Tibial artery (tissue), 4 donors: ENCODE measurements at regions not wholly inside any gene's neighbourhood (a gene's known extent, or its start where the extent isn't known, plus 50 kb on each side); places are given as distances from the start of the nearest gene placed in this dataset.

Experiments used
- DNase-seq, 2 donors: peaks; one replicate each; pipeline ENCODE4 v3.0.0-alpha.2; 2019
- H3K27ac ChIP-seq, 2 donors: fragments of 200-600 bp; sonication (generic) in 1 of 2; 1 replicate in 1 of 2; 2 replicates in 1 of 2; pipeline ENCODE4 v1.5.1; 2018 to 2019; ENCODE audit warnings: mild to moderate bottlenecking in 1 of 2
- H3K27me3 ChIP-seq, 2 donors: fragments of 200-600 bp; sonication (generic) in 1 of 2; one replicate each; pipeline versions ENCODE4 v1.5.1 to v1.6.0; 2016 to 2019
- H3K36me3 ChIP-seq, 3 donors: fragments of 200-600 bp; sonication (generic) in 2 of 3; one replicate each; pipeline ENCODE4 v1.5.1; 2016 to 2019; ENCODE audit warnings: mild to moderate bottlenecking in 2 of 3
- H3K4me1 ChIP-seq, 4 donors: fragments of 200-600 bp; sonication (generic) in 2 of 4; 1 replicate in 3 of 4; 2 replicates in 1 of 4; pipeline ENCODE4 v1.5.1; 2016 to 2019
- H3K4me3 ChIP-seq, 2 donors: fragments of 200-600 bp; sonication (generic) in 1 of 2; 1 replicate in 1 of 2; 2 replicates in 1 of 2; pipeline ENCODE4 v1.5.1; 2018 to 2019; ENCODE audit warnings: mild to moderate bottlenecking in 2 of 2
- H3K9me3 ChIP-seq, 3 donors: fragments of 200-600 bp; sonication (generic) in 1 of 3; one replicate each; pipeline ENCODE4 v1.5.1; 2016 to 2019
- intact Hi-C: fragments of 100-400 bp; cut with DNase I; formaldehyde crosslinking; loops from one replicate; pipeline ENCODE4 v1.15.0; 2023; ENCODE audit warnings: low total_unique reads
- TF ChIP-seq, protein P1 (sequence below), 2 experiments: fragments of 200-600 bp in 1 of 2; fragments of 450-650 bp in 1 of 2; IDR thresholded peaks; one replicate each; pipeline ENCODE4 v1.5.1; 2017 to 2019; ENCODE audit warnings: antibody characterized with exemption in 2 of 2, mild to moderate bottlenecking in 1 of 2, moderate library complexity in 1 of 2

DNA sequence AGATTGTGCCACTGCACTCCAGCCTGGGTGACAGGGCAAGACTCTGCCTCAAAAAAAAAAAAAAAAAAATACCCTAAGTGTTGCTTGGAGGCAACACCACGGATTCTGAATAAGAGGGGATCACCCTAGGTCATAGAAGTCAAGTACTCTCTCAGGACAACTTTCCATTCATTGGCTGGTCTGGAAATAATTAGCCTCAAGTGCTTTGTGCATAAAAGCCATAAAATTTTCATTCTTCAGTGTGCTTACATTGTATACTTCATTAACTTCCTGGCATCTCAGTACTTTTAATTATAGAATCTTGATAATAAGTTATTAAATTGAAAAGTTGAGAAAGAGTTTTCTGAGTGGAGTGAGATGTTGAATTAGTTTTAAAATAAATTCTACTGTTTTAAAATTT is 876.1 kb upstream of the FAM98A start:
- no peak overlapping the region for H3K27ac ChIP-seq
- intact Hi-C loops, result no loop called here
- H3K36me3 ChIP-seq, result no peaks in the 10 kb centered on the region
- no peak overlapping the region for H3K4me3 ChIP-seq
- DNase-seq, result no peak
- H3K4me1 ChIP-seq, result no peaks in the 10 kb centered on the region
- TF ChIP-seq, protein P1, sequence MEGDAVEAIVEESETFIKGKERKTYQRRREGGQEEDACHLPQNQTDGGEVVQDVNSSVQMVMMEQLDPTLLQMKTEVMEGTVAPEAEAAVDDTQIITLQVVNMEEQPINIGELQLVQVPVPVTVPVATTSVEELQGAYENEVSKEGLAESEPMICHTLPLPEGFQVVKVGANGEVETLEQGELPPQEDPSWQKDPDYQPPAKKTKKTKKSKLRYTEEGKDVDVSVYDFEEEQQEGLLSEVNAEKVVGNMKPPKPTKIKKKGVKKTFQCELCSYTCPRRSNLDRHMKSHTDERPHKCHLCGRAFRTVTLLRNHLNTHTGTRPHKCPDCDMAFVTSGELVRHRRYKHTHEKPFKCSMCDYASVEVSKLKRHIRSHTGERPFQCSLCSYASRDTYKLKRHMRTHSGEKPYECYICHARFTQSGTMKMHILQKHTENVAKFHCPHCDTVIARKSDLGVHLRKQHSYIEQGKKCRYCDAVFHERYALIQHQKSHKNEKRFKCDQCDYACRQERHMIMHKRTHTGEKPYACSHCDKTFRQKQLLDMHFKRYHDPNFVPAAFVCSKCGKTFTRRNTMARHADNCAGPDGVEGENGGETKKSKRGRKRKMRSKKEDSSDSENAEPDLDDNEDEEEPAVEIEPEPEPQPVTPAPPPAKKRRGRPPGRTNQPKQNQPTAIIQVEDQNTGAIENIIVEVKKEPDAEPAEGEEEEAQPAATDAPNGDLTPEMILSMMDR (IDR thresholded peaks at IDR 0.05), result no peak
- H3K27me3 ChIP-seq, result no peaks in the 10 kb centered on the region
- H3K9me3 ChIP-seq, result no peaks in the 10 kb centered on the region

DNA sequence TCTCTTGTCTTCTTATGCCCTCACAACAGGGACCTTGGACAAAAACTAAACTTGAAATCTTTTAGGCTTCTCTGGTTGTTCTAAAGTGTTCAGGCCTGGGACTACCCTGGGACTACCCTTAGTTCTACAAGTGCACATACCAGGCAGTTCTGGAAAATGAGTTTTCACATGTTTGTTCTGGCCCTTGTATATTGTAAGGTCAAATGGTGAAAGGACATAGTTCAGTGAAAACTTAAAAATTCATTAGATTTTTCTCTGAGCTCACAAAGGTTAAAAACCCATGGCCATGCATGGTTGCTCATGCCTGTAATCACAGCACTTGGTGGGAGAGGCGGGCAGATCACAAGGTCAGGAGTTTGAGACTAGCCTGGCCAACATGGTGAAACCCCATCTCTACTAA is 875.5 kb upstream of the FAM98A start:
- Histone ChIP-seq H3K27ac (no peak overlapping the region), H3K36me3 (no peaks in the 10 kb centered on the region), H3K9me3 (no peaks in the 10 kb centered on the region), H3K27me3 (no peaks in the 10 kb centered on the region), H3K4me3 (no peak overlapping the region), H3K4me1 (no peaks in the 10 kb centered on the region)
- intact Hi-C loops, result no loop called here
- TF ChIP-seq, protein P1 (IDR thresholded peaks at IDR 0.05), result no peak
- DNase-seq, result no peak

DNA sequence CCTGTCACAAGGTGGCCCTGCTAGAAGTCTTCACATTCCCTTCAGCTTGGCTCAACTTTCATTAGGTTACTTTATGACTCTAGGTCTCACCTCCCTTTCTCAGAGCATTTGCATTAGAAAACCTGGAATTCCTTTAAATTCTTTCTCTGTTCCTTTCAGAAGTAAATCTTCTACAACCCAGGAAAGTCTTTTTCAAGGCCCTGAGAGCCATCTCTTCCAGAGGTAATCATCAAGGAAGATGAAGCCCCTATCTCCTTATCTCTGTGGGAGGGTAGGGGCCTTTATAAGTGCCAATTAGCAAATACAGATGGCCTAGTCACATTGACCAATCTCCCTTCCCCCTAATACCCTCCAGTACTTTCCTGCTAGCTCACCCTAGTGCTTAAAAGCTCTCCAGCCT is 848.0 kb upstream of the FAM98A start:
- no peak for DNase-seq
- no peaks in the 10 kb centered on the region for H3K36me3 ChIP-seq
- no peaks in the 10 kb centered on the region for H3K4me1 ChIP-seq
- intact Hi-C loops, result no loop called here
- TF ChIP-seq, protein P1 (IDR thresholded peaks at IDR 0.05), result no peak
- H3K4me3 ChIP-seq, result no peak overlapping the region
- H3K27ac ChIP-seq, result no peak overlapping the region
- H3K27me3 ChIP-seq, result no peaks in the 10 kb centered on the region
- peaks cover 0 to 4% (median 2%) of the 10 kb centered on the region in 3 donors for H3K9me3 ChIP-seq

DNA sequence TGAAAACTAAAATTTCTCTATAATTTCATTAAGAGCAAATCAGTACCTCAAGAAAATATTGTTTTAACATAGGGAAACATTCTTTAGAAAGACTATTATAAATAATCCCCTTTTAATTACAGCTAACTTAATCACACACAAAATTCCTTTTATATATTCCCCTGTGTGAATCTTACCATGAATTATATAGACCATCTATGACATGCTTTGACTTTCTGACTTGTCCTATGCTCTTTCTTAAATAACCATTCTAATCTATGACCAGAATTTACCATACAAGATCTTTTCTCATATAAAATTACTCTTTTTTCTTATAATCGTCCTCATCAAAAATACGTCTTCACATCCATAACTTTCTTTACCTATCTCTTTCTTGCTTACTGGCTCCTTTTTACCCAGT is 824.2 kb upstream of the FAM98A start:
- Histone ChIP-seq H3K36me3 (no peaks in the 10 kb centered on the region), H3K9me3 (no peaks in the 10 kb centered on the region), H3K27me3 (no peaks in the 10 kb centered on the region), H3K27ac (no peak overlapping the region), H3K4me1 (no peaks in the 10 kb centered on the region), H3K4me3 (no peak overlapping the region)
- TF ChIP-seq, protein P1 (IDR thresholded peaks at IDR 0.05), result no peak
- intact Hi-C loops, result no loop called here
- no peak for DNase-seq

DNA sequence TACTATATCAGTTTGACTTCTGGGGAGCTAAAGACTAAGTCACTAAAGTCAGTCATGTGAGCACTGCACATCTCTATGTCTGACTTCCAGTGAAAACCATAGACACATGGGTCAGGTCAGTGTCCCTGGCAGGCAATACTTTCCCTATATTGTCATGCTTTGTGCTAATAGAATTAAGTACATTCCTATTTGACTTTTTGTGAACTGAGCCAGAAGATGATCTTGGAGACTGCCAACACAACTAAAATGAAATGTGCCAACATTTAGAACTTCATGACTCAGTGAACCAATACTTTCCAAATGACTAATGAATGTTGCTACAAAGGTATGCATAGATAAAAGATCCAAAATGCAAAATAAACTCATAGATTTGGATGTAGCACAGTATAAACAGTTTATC is 820.8 kb upstream of the FAM98A start:
- intact Hi-C loops, result no loop called here
- H3K27me3 ChIP-seq, result no peaks in the 10 kb centered on the region
- no peak for DNase-seq

More for the DNA sequence above, 820.8 kb upstream of the FAM98A start:
- H3K36me3 ChIP-seq, result no peaks in the 10 kb centered on the region
- TF ChIP-seq, protein P1 (IDR thresholded peaks at IDR 0.05), result no peak
- H3K9me3 ChIP-seq, result no peaks in the 10 kb centered on the region
- no peak overlapping the region for H3K4me3 ChIP-seq
- H3K4me1 ChIP-seq, result no peaks in the 10 kb centered on the region
- H3K27ac ChIP-seq, result no peak overlapping the region
